Right lung (tissue), 2 donors: ENCODE measurements at regions not wholly inside any gene's neighbourhood (a gene's known extent, or its start where the extent isn't known, plus 50 kb on each side); places are given as distances from the start of the nearest gene placed in this dataset.
"Not testable (repeated sequence)": the region's sequence is repeated elsewhere in the genome, so short reads cannot be mapped to it uniquely, and the experiment has no call there.

Source experiments
- DNase-seq, 2 donors: peaks; one replicate each; pipeline ENCODE4 v3.0.0-alpha.2; 2013

DNA sequence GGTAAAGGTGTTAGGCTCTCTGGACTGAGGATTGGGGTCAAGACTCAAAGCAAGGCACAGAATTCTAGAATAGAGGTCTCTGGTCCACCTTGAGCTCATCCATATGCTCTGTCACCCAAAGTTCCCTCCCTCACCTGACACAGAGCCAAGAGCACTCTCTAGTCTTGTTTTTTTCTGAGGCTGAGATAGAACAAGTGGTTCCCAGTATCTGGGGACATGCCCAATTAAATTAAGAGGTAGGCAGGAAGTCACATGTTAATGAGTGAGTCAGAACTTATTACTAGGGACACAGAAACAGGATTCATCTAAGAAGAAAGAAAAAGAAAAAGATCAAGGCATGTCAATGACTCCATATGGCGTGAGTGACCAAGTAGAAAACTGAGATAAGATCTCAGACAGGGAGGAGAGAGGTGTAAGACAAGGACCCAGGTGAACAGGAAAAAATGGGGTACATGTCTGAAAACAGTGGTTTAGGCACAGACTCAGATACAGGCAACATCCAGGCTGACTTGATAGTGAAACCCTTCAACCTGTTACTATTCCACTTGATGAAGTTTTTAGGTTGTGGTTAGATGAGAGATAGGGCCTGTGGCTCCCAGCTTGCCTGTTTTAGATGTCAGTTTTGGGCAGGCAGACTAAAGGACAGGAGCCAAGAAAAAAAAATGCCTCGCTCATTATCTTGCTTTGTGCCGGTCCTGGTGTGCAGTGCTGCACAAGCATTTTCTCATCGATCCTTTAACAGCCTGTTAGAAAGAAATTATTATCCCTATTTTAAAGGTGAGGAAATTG, 609.9 kb downstream of the CCSER2 start:
- no peak for DNase-seq

GRCh38 chr10:84943541-84943940, 615.2 kb downstream of the CCSER2 start:
- no peak for DNase-seq

GRCh38 chr10:84944187-84944586, 615.8 kb downstream of the CCSER2 start:
- DNase-seq, result no peak

DNA sequence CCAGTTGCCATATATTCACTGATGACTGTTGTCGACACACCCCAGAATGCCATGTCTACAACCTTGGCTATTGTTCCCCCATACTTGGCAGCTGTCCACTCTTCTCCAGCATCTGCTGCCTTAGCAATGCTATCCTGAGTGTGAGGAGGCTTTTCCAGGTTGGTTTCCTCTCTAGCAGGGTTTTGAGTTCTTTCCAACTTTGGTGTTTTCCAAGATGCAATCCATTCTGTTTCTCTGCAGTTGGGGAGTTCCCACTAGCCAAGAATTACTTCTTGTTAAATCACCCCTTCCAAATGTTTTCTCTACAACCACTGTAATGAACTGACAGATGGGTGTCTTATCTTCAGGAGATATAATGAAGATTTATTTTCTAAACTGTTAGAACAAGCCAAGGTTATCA, 617.4 kb downstream of the CCSER2 start:
- no peak for DNase-seq

DNA sequence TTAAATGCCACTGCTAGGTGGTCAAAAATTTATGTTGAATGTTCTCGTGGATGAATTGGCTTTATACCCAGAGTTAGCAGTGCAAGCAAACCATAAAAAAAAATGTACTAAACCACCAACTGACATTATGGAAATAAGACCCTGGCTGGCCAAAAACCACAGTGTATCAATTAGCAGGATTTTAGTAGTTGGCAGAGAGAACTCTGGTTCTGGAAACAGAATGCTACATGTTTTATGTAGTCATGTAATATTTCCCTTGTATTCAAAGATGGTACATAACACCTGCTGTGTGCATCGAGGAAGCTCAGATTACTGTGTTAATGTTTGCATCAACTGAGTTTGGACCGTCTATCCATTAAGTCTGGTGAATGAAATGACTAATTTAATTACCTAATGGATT, 618.5 kb downstream of the CCSER2 start:
- DNase-seq, result no peak

- no peak for DNase-seq
These were observed 620.3 kb downstream of the CCSER2 start for GRCh38 chr10:84948644-84949043.

DNA sequence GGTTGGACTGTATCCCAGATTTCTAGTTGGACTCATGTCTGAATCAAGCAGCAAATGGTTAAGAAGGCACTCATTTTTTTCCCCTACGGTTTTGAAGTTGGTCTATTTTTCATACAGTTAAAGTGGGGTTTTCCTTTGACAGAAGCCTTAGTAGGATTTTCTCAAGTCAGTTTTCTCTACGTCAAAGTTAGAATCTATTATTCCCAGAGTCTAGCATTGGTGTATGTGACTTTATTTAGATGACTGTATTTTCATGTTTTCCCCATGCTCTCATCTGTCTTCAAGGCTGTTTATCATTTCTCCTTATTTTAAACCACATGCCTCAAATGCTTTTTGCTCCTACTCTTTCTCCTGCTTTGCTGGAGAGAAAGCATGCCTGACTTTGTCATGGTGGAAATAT, 623.2 kb downstream of the CCSER2 start:
- DNase-seq, result no peak

GRCh38 chr10:84957427-84957826, 629.0 kb downstream of the CCSER2 start:
- DNase-seq, result no peak

DNA sequence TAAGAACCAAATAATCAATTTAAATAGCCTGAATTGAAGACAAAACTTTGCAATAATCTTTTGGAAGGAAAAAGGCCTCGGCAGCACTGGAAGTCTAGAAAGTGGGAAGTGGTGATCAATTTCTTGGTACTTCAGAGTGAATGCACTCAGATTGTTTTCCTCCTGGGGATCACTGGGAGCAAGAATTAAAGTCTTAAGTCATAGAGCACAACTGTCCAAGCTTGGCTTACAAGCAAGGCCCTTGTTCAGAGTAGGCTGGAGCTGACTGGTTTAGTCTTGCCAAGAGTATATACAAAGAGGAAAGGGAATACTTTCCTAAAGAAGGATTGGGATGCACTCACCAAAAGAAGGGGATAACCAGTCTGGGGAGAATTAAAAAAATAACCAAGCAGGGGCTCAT, 637.1 kb downstream of the CCSER2 start:
- no peak for DNase-seq

- no peak for DNase-seq
These were observed 638.5 kb downstream of the CCSER2 start for GRCh38 chr10:84966708-84967441.

GRCh38 chr10:84969297-84969696, 640.9 kb downstream of the CCSER2 start:
- not testable (repeated sequence) for DNase-seq

GRCh38 chr10:84987039-84987438, 658.6 kb downstream of the CCSER2 start:
- no peak for DNase-seq

DNA sequence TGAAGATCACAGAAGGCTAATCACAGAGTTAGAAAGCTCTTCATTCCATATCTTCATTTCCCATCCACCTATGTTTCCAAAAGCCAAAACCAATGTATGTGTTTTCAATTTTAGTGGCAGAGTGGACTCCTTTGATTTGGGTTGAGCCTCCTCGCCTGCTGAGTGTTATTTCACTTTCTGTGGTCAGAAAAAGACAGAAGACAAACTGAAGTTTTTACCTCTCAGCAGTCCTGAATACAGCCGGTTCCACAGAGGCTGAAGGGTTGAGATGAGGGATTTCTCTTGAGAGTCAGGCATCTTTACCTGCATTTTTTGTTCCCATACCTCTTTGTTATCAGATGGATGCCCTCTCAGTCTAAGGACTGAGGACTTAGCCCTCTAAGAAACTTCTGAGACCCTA, 659.6 kb downstream of the CCSER2 start:
- no peak for DNase-seq

DNA sequence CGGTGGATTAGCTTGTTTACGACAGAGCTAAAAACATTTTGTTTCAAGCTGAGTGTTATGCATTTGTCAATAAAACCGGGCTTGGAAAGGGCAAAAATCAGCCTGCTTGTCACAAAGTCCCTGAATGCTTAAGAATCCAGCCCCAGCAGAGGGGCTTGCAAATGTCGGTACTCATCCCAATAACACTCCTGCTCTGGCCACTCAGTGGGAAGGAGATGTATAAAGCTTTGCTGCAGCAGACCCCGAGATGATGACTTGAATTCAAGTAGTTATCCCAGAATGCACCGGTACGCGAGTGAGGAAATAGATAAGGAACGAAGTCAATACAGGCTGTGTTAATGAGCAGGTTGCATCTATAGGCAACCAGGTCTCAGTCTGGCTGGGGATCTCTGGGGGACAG, 662.3 kb downstream of the CCSER2 start:
- DNase-seq, result no peak

- DNase-seq, result no peak
These were observed 662.9 kb downstream of the CCSER2 start for GRCh38 chr10:84991301-84991700.

DNA sequence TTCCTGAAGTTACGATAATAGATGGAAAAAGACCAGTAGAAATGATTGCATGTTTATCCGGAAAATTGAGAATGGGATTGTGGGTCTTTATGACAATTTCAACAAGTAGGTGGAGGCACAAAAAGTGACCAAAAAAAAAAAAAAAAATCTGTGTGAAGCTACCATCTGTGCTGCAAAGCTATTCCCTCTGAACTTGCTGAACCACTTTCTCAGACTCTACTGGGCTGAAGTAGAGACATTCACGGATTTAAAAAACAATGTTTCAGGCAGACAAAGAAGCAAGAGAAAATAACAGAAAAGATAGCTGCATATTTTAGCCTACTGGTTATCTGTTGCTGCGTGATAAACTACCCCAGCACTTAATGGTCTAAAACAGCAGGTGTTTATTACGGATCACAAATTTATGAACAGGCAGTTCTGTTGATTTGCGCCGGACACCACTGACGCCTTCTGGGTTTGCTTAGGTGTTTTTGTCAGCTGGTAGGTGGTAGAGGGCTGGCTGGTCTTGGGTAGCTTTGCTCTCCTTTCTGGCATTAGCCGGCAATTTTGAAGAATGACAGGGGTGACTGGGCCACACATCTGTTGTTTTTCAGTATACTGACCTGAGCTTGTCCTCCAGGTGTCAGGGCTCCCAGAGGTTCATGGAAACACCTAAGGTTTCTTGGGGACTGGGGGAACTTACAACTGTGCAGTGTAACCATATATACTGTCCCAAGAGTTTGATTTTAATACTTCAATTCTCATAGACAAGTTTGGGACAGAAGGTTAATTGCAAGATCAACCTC, 665.1 kb downstream of the CCSER2 start:
- no peak for DNase-seq

DNA sequence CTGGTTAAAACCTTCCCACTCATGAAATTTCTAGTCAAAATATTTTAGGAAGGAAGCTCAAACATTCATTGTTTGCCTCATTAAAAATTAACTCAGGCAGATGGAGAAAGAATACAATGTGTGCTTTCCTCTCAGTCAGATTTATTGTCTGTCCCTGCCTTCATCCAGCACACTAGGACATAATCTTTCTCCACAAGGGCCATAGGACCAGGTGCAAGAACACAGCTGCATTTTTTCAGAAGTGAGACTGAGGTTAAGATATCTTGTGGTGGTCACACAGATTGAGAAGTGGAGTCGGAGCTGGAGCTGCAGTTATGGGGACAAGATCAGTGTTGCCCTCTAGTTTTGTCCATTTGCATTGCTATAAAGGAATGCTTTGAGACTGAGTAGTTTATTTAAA, 666.3 kb downstream of the CCSER2 start:
- DNase-seq, result no peak

- DNase-seq, result no peak
These were observed 668.2 kb downstream of the CCSER2 start for GRCh38 chr10:84996580-84996979.

DNA sequence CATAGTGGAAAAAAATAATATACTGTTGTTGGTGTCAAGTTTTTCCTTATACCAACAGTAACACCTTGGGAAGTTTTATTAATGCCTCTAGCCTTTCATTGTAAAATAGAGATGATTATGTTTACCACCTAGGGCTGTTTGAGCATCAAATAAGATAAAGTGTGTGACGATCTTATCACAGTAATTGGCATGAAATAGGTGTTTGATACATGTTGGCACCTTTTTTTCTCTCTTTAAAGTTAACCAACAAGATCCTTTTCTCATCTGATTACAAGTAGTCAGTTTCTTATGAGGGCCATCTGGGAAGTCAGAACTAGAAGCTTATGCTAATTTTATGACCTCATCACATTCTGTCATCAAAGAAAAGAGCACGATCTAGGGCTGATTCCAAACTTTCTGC, 669.5 kb downstream of the CCSER2 start:
- no peak for DNase-seq

GRCh38 chr10:84999929-85000328, 671.5 kb downstream of the CCSER2 start:
- DNase-seq, result no peak

DNA sequence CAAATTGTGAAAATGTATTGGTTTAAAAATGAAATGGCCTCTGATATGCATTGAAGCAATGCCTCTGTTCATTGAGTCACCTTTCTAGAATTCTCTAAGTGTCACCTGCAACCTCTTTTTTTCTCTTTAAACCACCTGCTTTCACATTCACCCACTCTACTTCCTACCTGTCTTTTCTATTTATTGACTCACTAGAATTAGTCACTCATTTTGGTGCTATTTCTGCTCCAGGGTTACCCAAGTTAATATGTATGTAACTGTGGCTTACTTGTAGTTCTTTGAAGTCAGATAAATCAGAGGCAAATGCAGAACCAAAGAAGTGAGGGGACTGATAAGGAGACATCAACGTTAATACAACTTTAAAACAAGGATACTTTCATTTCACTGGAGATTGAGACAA, 674.7 kb downstream of the CCSER2 start:
- no peak for DNase-seq

- no peak for DNase-seq
These were observed 680.2 kb downstream of the CCSER2 start for GRCh38 chr10:85008488-85009184.
